C4-2B (cell line): ENCODE measurements at regions not wholly inside any gene's neighbourhood (a gene's known extent, or its start where the extent isn't known, plus 50 kb on each side); places are given as distances from the start of the nearest gene placed in this dataset.

Experiments used
- CTCF ChIP-seq: fragments of 450-650 bp; conservative IDR thresholded peaks from 2 replicates; pipeline ENCODE4 v1.5.1; 2017; ENCODE audit warnings: mild to moderate bottlenecking
- ZFX ChIP-seq: fragments of 450-650 bp; IDR thresholded peaks from 2 replicates; pipeline ENCODE4 v1.6.1; 2017

- TF ChIP-seq CTCF: no peak
- TF ChIP-seq ZFX: no peak
These were observed 368.0 kb upstream of the FAM98A start for GRCh38 chr2:33967103-33967502.
